Endothelial cell (in vitro differentiated cells): ENCODE measurements at regions not wholly inside any gene's neighbourhood (a gene's known extent, or its start where the extent isn't known, plus 50 kb on each side); places are given as distances from the start of the nearest gene placed in this dataset.

Source experiments
- DNase-seq: peaks from one replicate; pipeline ENCODE4 v3.0.0; 2021; ENCODE audit warnings: low spot score
- H3K27ac Mint-ChIP-seq: one replicate; pipeline ENCODE4 v1.8.0; 2021; ENCODE audit warnings: mixed read lengths, inconsistent platforms; ENCODE audit not compliant: unreplicated experiment
- H3K27me3 Mint-ChIP-seq: one replicate; pipeline ENCODE4 v1.8.0; 2021; ENCODE audit warnings: mild to moderate bottlenecking, moderate library complexity, mixed read lengths, inconsistent platforms; ENCODE audit not compliant: unreplicated experiment
- H3K36me3 Mint-ChIP-seq: one replicate; pipeline ENCODE4 v1.8.0; 2021; ENCODE audit warnings: mild to moderate bottlenecking, low read depth, mixed read lengths, inconsistent platforms; ENCODE audit not compliant: unreplicated experiment
- H3K4me1 Mint-ChIP-seq: one replicate; pipeline ENCODE4 v1.8.0; 2021; ENCODE audit warnings: mild to moderate bottlenecking, mixed read lengths, inconsistent platforms; ENCODE audit not compliant: unreplicated experiment
- H3K4me3 Mint-ChIP-seq: one replicate; pipeline ENCODE4 v1.8.0; 2021; ENCODE audit warnings: mild to moderate bottlenecking, mixed read lengths, inconsistent platforms; ENCODE audit not compliant: unreplicated experiment
- H3K9me3 Mint-ChIP-seq: one replicate; pipeline ENCODE4 v1.8.0; 2021; ENCODE audit warnings: mixed read lengths, inconsistent platforms; ENCODE audit not compliant: unreplicated experiment
- CTCF ChIP-seq: fragments of 200-600 bp; sonication (generic); IDR thresholded peaks from one replicate; pipeline ENCODE4 v1.5.0; 2021; ENCODE audit warnings: antibody characterized with exemption; ENCODE audit not compliant: unreplicated experiment

DNA sequence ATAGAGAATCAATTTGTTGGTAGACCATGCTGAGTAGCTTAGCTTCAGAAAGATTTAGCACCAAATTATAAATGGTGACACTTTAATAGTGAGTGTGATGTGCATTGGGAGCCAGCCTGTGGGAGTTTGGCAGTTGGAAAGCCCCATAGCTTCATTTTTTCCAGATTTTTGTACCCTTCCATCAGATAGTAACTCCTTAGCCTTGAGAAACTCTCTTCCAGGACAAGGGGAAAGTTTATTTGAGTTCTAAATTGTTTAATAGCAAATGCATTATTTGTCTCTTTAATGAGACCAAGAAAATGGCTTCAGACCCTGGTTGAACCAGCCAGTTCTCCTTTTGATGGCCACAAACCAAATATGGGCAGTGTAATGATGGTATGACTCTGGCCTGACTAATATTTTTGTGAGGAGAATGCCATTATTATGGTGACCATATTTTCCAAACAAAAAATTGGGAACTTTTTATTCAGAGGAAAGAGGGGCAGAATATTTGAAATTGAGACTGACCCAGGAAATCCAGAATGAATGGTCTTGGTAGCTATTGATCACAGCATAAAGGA is 49.8 kb downstream of the PLCE1 start:
- no peaks in the 10 kb centered on the region for H3K36me3 Mint-ChIP-seq
- H3K27ac Mint-ChIP-seq = no peak overlapping the region
- H3K9me3 Mint-ChIP-seq = no peaks in the 10 kb centered on the region
- no peak for TF ChIP-seq CTCF
- peaks cover 2% of the 10 kb centered on the region for H3K27me3 Mint-ChIP-seq
- no peaks in the 10 kb centered on the region for H3K4me1 Mint-ChIP-seq
- DNase-seq = no peak
- no peak overlapping the region for H3K4me3 Mint-ChIP-seq

DNA sequence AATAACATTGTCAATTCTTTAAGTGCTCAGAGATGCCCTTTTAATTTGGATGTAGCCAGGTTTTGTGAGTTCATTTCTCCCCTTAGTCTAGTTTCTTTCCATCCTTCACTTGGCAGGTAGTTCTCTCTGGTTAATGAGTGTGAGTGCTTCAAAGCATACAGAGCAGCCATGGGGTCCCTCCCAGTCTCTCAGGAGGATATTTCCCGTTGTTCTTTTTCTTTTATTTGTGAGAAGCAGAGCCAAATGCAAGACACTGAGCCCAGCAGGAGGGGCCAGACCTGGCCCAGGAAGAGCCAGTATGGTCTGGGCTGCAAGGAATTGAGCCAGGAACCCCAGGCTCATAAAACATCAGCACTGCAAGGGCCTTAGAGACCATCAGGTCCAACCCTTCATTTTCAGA is 52.4 kb downstream of the PLCE1 start:
- DNase-seq = no peak
- no peaks in the 10 kb centered on the region for H3K9me3 Mint-ChIP-seq
- H3K4me3 Mint-ChIP-seq = no peak overlapping the region
- H3K36me3 Mint-ChIP-seq = no peaks in the 10 kb centered on the region
- no peaks in the 10 kb centered on the region for H3K4me1 Mint-ChIP-seq
- TF ChIP-seq CTCF = no peak
- no peaks in the 10 kb centered on the region for H3K27me3 Mint-ChIP-seq
- H3K27ac Mint-ChIP-seq = no peak overlapping the region

DNA sequence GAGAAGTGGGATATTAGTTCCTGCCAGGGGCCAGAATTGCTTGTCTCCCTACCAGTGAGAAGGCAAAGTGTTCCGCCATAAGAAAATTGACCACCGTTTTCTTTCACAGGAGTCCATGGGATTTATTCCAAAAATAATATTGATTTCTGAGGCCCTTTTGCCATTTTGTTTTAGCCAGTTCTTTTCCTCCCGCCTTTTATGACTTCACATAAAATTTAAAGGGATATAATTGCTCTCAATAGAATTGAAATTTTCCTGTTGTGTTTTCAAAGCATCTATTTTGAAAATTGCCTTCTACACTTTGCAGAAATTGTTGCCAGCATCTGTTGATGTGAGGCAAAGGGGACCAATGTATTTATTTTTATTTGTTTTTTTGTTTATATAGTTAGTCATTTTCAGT is 53.6 kb downstream of the PLCE1 start:
- Mint-ChIP-seq H3K4me1 (no peaks in the 10 kb centered on the region), H3K4me3 (no peak overlapping the region), H3K36me3 (no peaks in the 10 kb centered on the region), H3K9me3 (no peaks in the 10 kb centered on the region), H3K27me3 (no peaks in the 10 kb centered on the region), H3K27ac (no peak overlapping the region)
- no peak for DNase-seq
- no peak for TF ChIP-seq CTCF

- no peak for TF ChIP-seq CTCF
- no peaks in the 10 kb centered on the region for H3K4me1 Mint-ChIP-seq
- no peak for DNase-seq
- H3K27ac Mint-ChIP-seq = no peak overlapping the region
- H3K36me3 Mint-ChIP-seq = no peaks in the 10 kb centered on the region
- H3K9me3 Mint-ChIP-seq = no peaks in the 10 kb centered on the region
- no peak overlapping the region for H3K4me3 Mint-ChIP-seq
- H3K27me3 Mint-ChIP-seq = no peaks in the 10 kb centered on the region
These were observed 56.2 kb downstream of the PLCE1 start for GRCh38 chr10:94049911-94050310.

- no peak for TF ChIP-seq CTCF
- Mint-ChIP-seq H3K4me1 (no peaks in the 10 kb centered on the region), H3K27me3 (no peaks in the 10 kb centered on the region), H3K9me3 (no peaks in the 10 kb centered on the region), H3K27ac (no peak overlapping the region), H3K4me3 (no peak overlapping the region), H3K36me3 (no peaks in the 10 kb centered on the region)
- no peak for DNase-seq
These were observed 58.5 kb downstream of the PLCE1 start for GRCh38 chr10:94052281-94052680.
